B cell (primary cell): ENCODE measurements at regions not wholly inside any gene's neighbourhood (a gene's known extent, or its start where the extent isn't known, plus 50 kb on each side); places are given as distances from the start of the nearest gene placed in this dataset.

Source experiments
- ATAC-seq: fragments of 200-7000 bp; cut with Tn5 transposase; one replicate; pipeline ENCODE4 v1.10.0; 2021; ENCODE audit warnings: low read depth, mild to moderate bottlenecking, moderate number of reproducible peaks, moderate library complexity
- CTCF ChIA-PET: fragments of 350-600 bp; sonication (Branson Sonifier 250); formaldehyde crosslinking; loops from one replicate; lab custom pipeline; 2021; ENCODE audit warnings: antibody characterized with exemption, inconsistent platforms; lab: Charles Lee
- POLR2A ChIA-PET: fragments of 350-600 bp; sonication (Branson Sonifier 250); formaldehyde crosslinking; loops from one replicate; lab custom pipeline; 2021; ENCODE audit warnings: antibody characterized with exemption; lab: Charles Lee
- DNase-seq: peaks from one replicate; pipeline ENCODE4 v3.0.0; 2013
- H2AFZ ChIP-seq: 2 replicates; pipeline ENCODE4 v1.6.1; 2012; ENCODE audit warnings: mild to moderate bottlenecking, low read depth, low read length; ENCODE audit not compliant: insufficient read depth, poor library complexity, severe bottlenecking
- H3K27ac ChIP-seq, 2 donors: 1 replicate in 1 of 2; 2 replicates in 1 of 2; pipeline ENCODE4 v1.5.1; 2012 to 2013; ENCODE audit warnings: low read length in 2 of 2, mild to moderate bottlenecking in 2 of 2, moderate library complexity in 1 of 2
- H3K27me3 ChIP-seq, 4 experiments: fragments of 200-600 bp in 1 of 4; sonication (generic) in 1 of 4; replicated peaks in 1 of 4; 1 replicate in 2 of 4; 2 replicates in 2 of 4; pipeline versions ENCODE4 v1.6.1 to v1.7.0; 2013 to 2016; ENCODE audit warnings: low read length in 3 of 4, mild to moderate bottlenecking in 2 of 4, mixed read lengths in 1 of 4, moderate library complexity in 1 of 4; ENCODE audit not compliant: insufficient read depth in 4 of 4, control insufficient read depth in 3 of 4; ENCODE audit errors: control extremely low read depth in 1 of 4
- H3K36me3 ChIP-seq, 2 experiments: replicated peaks in 1 of 2; 1 replicate in 1 of 2; 2 replicates in 1 of 2; pipeline versions ENCODE4 v1.6.1 to v1.7.1; 2013; ENCODE audit warnings: low read length in 1 of 2; ENCODE audit not compliant: insufficient read depth in 2 of 2, control insufficient read depth in 1 of 2; ENCODE audit errors: control extremely low read depth in 1 of 2, extremely low read depth in 1 of 2
- H3K4me1 ChIP-seq, 2 donors: fragments of 200-600 bp in 1 of 2; sonication (generic) in 1 of 2; 1 replicate in 1 of 2; 2 replicates in 1 of 2; pipeline versions ENCODE4 v1.5.1 to v1.6.1; 2013 to 2017; ENCODE audit warnings: low read length in 2 of 2; ENCODE audit not compliant: control insufficient read depth in 2 of 2, insufficient read depth in 2 of 2
- H3K4me2 ChIP-seq: replicated peaks from 2 replicates; pipeline ENCODE3; 2012; ENCODE audit warnings: mild to moderate bottlenecking, low read depth, low read length; ENCODE audit not compliant: poor library complexity, severe bottlenecking
- H3K4me3 ChIP-seq, 5 experiments: fragments of 200-600 bp in 1 of 5; sonication (generic) in 1 of 5; 1 replicate in 3 of 5; 2 replicates in 2 of 5; pipeline versions ENCODE4 v1.5.1 to v1.7.0; 2011 to 2016; ENCODE audit warnings: low read length in 4 of 5, mild to moderate bottlenecking in 4 of 5, low read depth in 2 of 5, control low read depth in 1 of 5, moderate library complexity in 1 of 5; ENCODE audit not compliant: insufficient read depth in 1 of 5; ENCODE audit errors: control extremely low read depth in 1 of 5, extremely low read depth in 1 of 5
- H3K79me2 ChIP-seq: fragments of 200-600 bp; sonication (generic); one replicate; pipeline ENCODE4 v1.6.0; 2016; ENCODE audit warnings: low read length; ENCODE audit not compliant: control insufficient read depth, insufficient read depth
- H3K9ac ChIP-seq: fragments of 200-600 bp; sonication (generic); 2 replicates; pipeline ENCODE4 v1.6.1; 2017; ENCODE audit warnings: mild to moderate bottlenecking, low read length, moderate library complexity
- H3K9me3 ChIP-seq, 3 donors: one replicate each; pipeline versions ENCODE4 v1.6.1 to v1.7.1; 2013; ENCODE audit warnings: low read length in 2 of 3; ENCODE audit not compliant: control insufficient read depth in 2 of 3, insufficient read depth in 1 of 3; ENCODE audit errors: control extremely low read depth in 1 of 3
- H4K20me1 ChIP-seq: 2 replicates; pipeline ENCODE4 v1.6.0; 2012; ENCODE audit warnings: mild to moderate bottlenecking, low read length; ENCODE audit not compliant: insufficient read depth, control insufficient read depth, poor library complexity, severe bottlenecking
- H3K27ac Mint-ChIP-seq: one replicate; pipeline ENCODE4 v1.8.0; 2021; ENCODE audit warnings: mixed read lengths
- H3K27me3 Mint-ChIP-seq: one replicate; pipeline ENCODE4 v1.8.0; 2021; ENCODE audit warnings: mixed read lengths
- H3K4me1 Mint-ChIP-seq: one replicate; pipeline ENCODE4 v1.8.0; 2021; ENCODE audit warnings: mixed read lengths
- H3K4me3 Mint-ChIP-seq: one replicate; pipeline ENCODE4 v1.8.0; 2021; ENCODE audit warnings: mixed read lengths
- H3K9me3 Mint-ChIP-seq: one replicate; pipeline ENCODE4 v1.8.0; 2022; ENCODE audit warnings: mixed read lengths; ENCODE audit not compliant: insufficient read depth
- EZH2 ChIP-seq: IDR thresholded peaks from 2 replicates; pipeline ENCODE4 v1.6.1; 2012; ENCODE audit warnings: borderline replicate concordance, low read depth, mild to moderate bottlenecking, moderate library complexity, low read length; ENCODE audit not compliant: insufficient read depth, poor library complexity, severe bottlenecking
- WGBS: methylation state at CpG from one replicate; pipeline ENCODE4 v1.1.5; 2013; ENCODE audit warnings: missing lambda C conversion rate; ENCODE audit not compliant: insufficient coverage; 5-methylcytosine and 5-hydroxymethylcytosine counted together
- intact Hi-C: fragments of 100-400 bp; cut with micrococcal nuclease; formaldehyde crosslinking; loops from one replicate; pipeline ENCODE4 v1.10.0; 2022
- TF ChIP-seq, protein P1 (sequence below): fragments of 200-600 bp; IDR thresholded peaks from one replicate; pipeline ENCODE4 v1.8.0; 2022; ENCODE audit warnings: antibody characterized with exemption, mild to moderate bottlenecking

DNA sequence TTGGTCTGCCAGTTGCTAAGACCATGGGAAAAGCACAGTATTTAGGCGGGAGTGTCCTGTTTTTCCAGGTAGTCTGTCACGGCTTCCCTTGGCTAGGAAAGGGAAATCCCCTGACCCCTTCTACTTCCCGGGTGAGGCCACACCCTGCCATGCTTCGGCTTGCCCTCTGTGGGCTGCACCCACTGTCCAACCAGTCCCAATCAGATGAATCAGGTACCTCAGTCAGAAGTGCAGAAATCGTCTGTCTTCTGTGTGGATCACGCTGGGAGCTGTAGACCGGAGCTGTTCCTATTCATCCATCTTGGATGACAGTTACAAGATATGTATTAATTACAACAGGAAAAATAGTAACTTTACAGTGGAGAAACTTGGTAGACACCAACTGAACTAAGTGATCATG is 188.2 kb downstream of the TPBG start:
- no peaks in the 10 kb centered on the region for H3K36me3 ChIP-seq
- H3K27ac ChIP-seq: no peak overlapping the region
- intact Hi-C loops: no loop called here
- H3K27ac Mint-ChIP-seq: no peak overlapping the region
- CTCF ChIA-PET: no interaction called here
- H3K4me2 ChIP-seq: no peak overlapping the region
- TF ChIP-seq, protein P1, sequence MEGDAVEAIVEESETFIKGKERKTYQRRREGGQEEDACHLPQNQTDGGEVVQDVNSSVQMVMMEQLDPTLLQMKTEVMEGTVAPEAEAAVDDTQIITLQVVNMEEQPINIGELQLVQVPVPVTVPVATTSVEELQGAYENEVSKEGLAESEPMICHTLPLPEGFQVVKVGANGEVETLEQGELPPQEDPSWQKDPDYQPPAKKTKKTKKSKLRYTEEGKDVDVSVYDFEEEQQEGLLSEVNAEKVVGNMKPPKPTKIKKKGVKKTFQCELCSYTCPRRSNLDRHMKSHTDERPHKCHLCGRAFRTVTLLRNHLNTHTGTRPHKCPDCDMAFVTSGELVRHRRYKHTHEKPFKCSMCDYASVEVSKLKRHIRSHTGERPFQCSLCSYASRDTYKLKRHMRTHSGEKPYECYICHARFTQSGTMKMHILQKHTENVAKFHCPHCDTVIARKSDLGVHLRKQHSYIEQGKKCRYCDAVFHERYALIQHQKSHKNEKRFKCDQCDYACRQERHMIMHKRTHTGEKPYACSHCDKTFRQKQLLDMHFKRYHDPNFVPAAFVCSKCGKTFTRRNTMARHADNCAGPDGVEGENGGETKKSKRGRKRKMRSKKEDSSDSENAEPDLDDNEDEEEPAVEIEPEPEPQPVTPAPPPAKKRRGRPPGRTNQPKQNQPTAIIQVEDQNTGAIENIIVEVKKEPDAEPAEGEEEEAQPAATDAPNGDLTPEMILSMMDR: no peak
- TF ChIP-seq EZH2: no peak
- 68% methylated on average over 3 of the region's 7 CpGs for WGBS
- no peaks in the 10 kb centered on the region for H4K20me1 ChIP-seq
- POLR2A ChIA-PET: no interaction called here
- no peaks in the 10 kb centered on the region for H3K4me1 Mint-ChIP-seq
- no peaks in the 10 kb centered on the region for H3K27me3 ChIP-seq
- no peak overlapping the region for H2AFZ ChIP-seq
- H3K4me3 Mint-ChIP-seq: no peak overlapping the region
- H3K27me3 Mint-ChIP-seq: no peaks in the 10 kb centered on the region
- no peak for DNase-seq
- no peaks in the 10 kb centered on the region for H3K79me2 ChIP-seq
- H3K9ac ChIP-seq: no peak overlapping the region
- no peak overlapping the region for H3K4me3 ChIP-seq
- no peaks in the 10 kb centered on the region for H3K4me1 ChIP-seq
- H3K9me3 ChIP-seq: peaks cover 0 to 6% (median 0%) of the 10 kb centered on the region in 3 donors
- ATAC-seq: no peak
- peaks cover 3% of the 10 kb centered on the region for H3K9me3 Mint-ChIP-seq

DNA sequence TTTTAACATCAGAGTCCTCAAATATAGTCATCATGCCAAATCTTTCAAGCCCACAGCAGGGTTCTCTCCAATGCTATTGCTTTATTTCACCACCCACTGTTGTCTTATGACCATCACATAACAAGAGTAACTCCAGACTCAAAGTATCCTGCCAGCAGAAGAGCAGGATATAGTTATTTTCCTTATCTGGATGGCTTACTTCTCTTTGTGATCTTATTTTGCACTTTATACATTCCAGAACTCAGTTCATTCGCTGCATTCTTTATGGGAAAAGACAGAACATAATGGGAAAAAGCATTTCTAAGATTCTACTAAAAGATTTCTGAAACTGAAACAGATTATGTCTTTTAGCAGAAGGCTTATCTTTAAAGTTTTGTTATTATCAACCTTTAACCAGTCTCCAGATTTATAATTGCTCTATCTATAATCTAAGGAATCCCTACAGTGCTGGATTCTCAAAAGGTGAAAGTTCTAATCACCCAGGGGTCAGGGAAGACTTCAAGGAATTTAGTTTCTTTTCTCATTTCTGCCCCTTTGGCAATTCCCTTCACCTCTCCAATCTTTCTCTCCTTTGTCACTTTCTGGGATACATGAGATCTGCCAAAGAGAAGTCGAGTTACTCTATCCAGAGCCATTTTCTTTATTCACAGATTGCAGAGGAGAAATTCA is 190.4 kb downstream of the TPBG start:
- ATAC-seq (no peak), DNase-seq (no peak)
- no peak for TF ChIP-seq EZH2
- TF ChIP-seq, protein P1: no peak
- Mint-ChIP-seq H3K4me3 (no peak overlapping the region), H3K27me3 (no peaks in the 10 kb centered on the region), H3K27ac (no peak overlapping the region), H3K9me3 (peaks cover 3% of the 10 kb centered on the region), H3K4me1 (no peaks in the 10 kb centered on the region)
- ChIA-PET POLR2A (no interaction called here), CTCF (no interaction called here)
- no peak overlapping the region for H3K9ac ChIP-seq
- H3K4me2 ChIP-seq: no peak overlapping the region
- H3K4me1 ChIP-seq: no peaks in the 10 kb centered on the region
- WGBS: no CpG with 5 or more reads among the region's 2 CpGs
- H3K9me3 ChIP-seq: peaks cover 0 to 6% (median 0%) of the 10 kb centered on the region in 3 donors
- H3K36me3 ChIP-seq: no peaks in the 10 kb centered on the region
- intact Hi-C loops: no loop called here
- no peak overlapping the region for H3K27ac ChIP-seq
- no peak overlapping the region for H2AFZ ChIP-seq
- no peaks in the 10 kb centered on the region for H3K27me3 ChIP-seq
- no peaks in the 10 kb centered on the region for H4K20me1 ChIP-seq
- H3K4me3 ChIP-seq: no peak overlapping the region
- H3K79me2 ChIP-seq: no peaks in the 10 kb centered on the region
